ENCODE measurements at regions not wholly inside any gene's neighbourhood (a gene's known extent, or its start where the extent isn't known, plus 50 kb on each side); places are given as distances from the start of the nearest gene placed in this dataset.

- no peak for DNase-seq (ENCODE audit: low read depth in 1 of 2, low spot score in 1 of 2)
- no peak for TF ChIP-seq CTCF (IDR thresholded peaks at IDR 0.05; ENCODE audit: low read depth, low read length)
- H3K27ac ChIP-seq, result no peak overlapping the region
- no peaks in the 10 kb centered on the region for H3K4me1 ChIP-seq (ENCODE audit: low read depth)
- no peak overlapping the region for H3K4me3 ChIP-seq
- no peaks in the 10 kb centered on the region for H3K36me3 ChIP-seq
- no peaks in the 10 kb centered on the region for H3K9me3 ChIP-seq (ENCODE audit: low read depth)
- H3K27me3 ChIP-seq, result no peaks in the 10 kb centered on the region
These were observed 407.5 kb upstream of the CELF2 start for GRCh38 chr10:10610171-10610570.

GRCh38 chr10:10612151-10612550, 405.5 kb upstream of the CELF2 start:
- H3K4me3 ChIP-seq, result no peak overlapping the region
- H3K4me1 ChIP-seq (ENCODE audit: low read depth), result no peaks in the 10 kb centered on the region
- H3K36me3 ChIP-seq, result no peaks in the 10 kb centered on the region
- no peak for DNase-seq (ENCODE audit: low read depth in 1 of 2, low spot score in 1 of 2)
- H3K27me3 ChIP-seq, result no peaks in the 10 kb centered on the region
- no peaks in the 10 kb centered on the region for H3K9me3 ChIP-seq (ENCODE audit: low read depth)
- no peak overlapping the region for H3K27ac ChIP-seq
- no peak for TF ChIP-seq CTCF (IDR thresholded peaks at IDR 0.05; ENCODE audit: low read depth, low read length)

- no peak for TF ChIP-seq CTCF (IDR thresholded peaks at IDR 0.05; ENCODE audit: low read depth, low read length)
- Histone ChIP-seq H3K9me3 (ENCODE audit: low read depth) (no peaks in the 10 kb centered on the region), H3K4me1 (ENCODE audit: low read depth) (no peaks in the 10 kb centered on the region), H3K36me3 (no peaks in the 10 kb centered on the region), H3K27me3 (no peaks in the 10 kb centered on the region), H3K4me3 (no peak overlapping the region), H3K27ac (no peak overlapping the region)
- no peak for DNase-seq (ENCODE audit: low read depth in 1 of 2, low spot score in 1 of 2)
These were observed 403.9 kb upstream of the CELF2 start for GRCh38 chr10:10613656-10614244.

- H3K9me3 ChIP-seq (ENCODE audit: low read depth), result no peaks in the 10 kb centered on the region
- no peak overlapping the region for H3K27ac ChIP-seq
- H3K36me3 ChIP-seq, result no peaks in the 10 kb centered on the region
- H3K27me3 ChIP-seq, result no peaks in the 10 kb centered on the region
- no peaks in the 10 kb centered on the region for H3K4me1 ChIP-seq (ENCODE audit: low read depth)
- H3K4me3 ChIP-seq, result no peak overlapping the region
- no peak for DNase-seq (ENCODE audit: low read depth in 1 of 2, low spot score in 1 of 2)
- no peak for TF ChIP-seq CTCF (IDR thresholded peaks at IDR 0.05; ENCODE audit: low read depth, low read length)
These were observed 400.0 kb upstream of the CELF2 start for GRCh38 chr10:10617686-10618085.

- TF ChIP-seq CTCF (IDR thresholded peaks at IDR 0.05; ENCODE audit: low read depth, low read length), result no peak
- no peak overlapping the region for H3K4me3 ChIP-seq
These were observed 399.5 kb upstream of the CELF2 start for GRCh38 chr10:10618139-10618538.

More at GRCh38 chr10:10618139-10618538, 399.5 kb upstream of the CELF2 start:
- Histone ChIP-seq H3K27me3 (no peaks in the 10 kb centered on the region), H3K4me1 (ENCODE audit: low read depth) (no peaks in the 10 kb centered on the region), H3K9me3 (ENCODE audit: low read depth) (no peaks in the 10 kb centered on the region), H3K36me3 (no peaks in the 10 kb centered on the region), H3K27ac (no peak overlapping the region)
- no peak for DNase-seq (ENCODE audit: low read depth in 1 of 2, low spot score in 1 of 2)
